Right forelimb (tissue), 1 donor: ENCODE measurements at regions not wholly inside any gene's neighbourhood (a gene's known extent, or its start where the extent isn't known, plus 50 kb on each side); places are given as distances from the start of the nearest gene placed in this dataset.

Source experiments
- DNase-seq: peaks from one replicate; pipeline ENCODE4 v3.0.0-alpha.2; 2018

DNA sequence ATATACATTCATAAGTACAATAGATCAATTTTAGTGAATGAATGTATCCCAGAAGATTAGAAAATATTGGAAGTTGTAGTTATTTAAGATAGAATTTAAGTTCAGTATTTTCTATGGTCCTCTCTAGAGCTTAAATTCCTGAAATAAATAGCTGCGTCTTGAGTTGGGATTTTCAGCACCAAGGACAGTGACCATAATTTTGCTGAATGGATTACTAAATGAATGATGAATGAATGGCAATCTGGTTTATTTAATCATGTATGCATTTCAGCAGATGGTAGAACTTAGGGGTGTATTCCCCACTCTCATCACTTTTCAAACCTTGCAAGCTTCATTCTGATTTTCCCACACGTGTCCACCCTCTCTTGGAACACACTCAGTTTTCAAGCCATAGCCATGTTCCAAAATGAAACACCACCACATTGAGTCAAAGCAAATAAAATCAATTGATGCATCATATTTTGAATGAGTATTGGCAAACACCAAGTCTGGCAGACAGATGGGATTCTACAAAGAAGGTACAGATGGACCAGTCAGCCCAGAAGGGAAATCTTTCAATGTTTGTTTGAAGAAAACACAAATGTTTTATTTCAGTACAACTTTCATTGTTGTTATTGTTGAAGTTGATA lies 362.2 kb upstream of the NXPH2 start:
- DNase-seq, result no peak

- DNase-seq, result no peak
These were observed 344.1 kb upstream of the NXPH2 start for GRCh38 chr2:139124271-139124670.

GRCh38 chr2:139123795-139124194 lies 343.6 kb upstream of the NXPH2 start:
- DNase-seq, result no peak

- DNase-seq, result no peak
These were observed 342.5 kb upstream of the NXPH2 start for GRCh38 chr2:139122711-139123158.

GRCh38 chr2:139099721-139100120 lies 319.5 kb upstream of the NXPH2 start:
- no peak for DNase-seq

GRCh38 chr2:139098961-139099360 lies 318.8 kb upstream of the NXPH2 start:
- no peak for DNase-seq

- no peak for DNase-seq
These were observed 302.9 kb upstream of the NXPH2 start for GRCh38 chr2:139083121-139083520.

DNA sequence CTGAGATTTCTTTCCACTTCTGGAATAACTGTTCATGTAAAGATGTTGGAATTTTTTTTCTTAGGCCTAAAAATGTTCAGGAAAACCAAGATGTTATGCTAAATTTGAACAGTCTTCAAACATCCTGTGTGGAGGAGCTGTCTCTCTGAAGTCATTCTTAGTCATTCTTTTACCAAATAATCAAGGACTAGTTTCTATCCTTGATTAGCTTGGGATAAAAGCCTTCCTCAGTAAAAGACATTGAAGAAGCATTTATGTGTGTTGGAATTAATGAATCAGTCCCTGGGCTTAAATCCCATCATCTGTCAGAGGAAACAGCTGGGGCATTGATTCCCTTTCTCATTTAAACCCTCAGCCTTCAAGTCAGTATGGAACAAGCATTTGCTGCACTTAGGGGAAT lies 300.1 kb upstream of the NXPH2 start:
- no peak for DNase-seq

DNA sequence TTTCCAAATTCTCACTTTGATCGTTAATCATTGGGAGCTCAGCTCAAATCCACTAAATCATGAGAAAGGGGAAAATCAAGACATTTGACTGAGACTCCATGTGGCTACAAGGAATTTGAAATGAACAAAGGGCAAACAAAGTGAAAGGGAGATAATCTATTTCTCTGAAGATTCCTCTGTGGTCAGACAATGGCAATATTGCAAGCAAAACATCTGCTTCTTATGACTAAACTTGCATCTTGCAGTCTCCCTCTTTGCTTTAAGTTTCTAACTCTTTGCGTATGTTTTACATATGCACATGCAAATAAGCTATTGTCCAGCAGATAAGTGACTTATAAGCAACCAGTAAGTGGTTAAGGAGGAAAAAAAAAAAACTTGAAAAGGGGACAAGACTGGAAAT lies 299.1 kb upstream of the NXPH2 start:
- no peak for DNase-seq

GRCh38 chr2:139078376-139078775 lies 298.2 kb upstream of the NXPH2 start:
- DNase-seq, result no peak

- no peak for DNase-seq
These were observed 297.0 kb upstream of the NXPH2 start for GRCh38 chr2:139077099-139077737.

DNA sequence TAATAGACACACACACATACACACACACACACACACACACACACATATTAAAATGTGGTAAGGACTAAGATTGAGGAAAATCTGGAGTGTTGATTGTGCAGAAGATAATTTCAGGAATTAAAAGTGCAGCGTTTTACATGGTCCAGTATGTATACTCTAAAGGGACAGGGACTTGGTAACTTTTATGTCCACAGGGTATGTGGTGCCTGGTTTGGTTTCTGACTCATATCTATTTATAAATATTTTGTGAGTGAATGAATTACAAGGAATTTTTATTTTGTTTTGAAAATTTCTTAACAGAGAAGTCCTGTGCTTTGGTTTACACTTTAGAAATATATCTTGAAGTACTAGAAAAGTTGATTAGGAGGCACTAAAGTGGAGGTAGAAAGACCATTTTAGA lies 287.7 kb upstream of the NXPH2 start:
- no peak for DNase-seq

DNA sequence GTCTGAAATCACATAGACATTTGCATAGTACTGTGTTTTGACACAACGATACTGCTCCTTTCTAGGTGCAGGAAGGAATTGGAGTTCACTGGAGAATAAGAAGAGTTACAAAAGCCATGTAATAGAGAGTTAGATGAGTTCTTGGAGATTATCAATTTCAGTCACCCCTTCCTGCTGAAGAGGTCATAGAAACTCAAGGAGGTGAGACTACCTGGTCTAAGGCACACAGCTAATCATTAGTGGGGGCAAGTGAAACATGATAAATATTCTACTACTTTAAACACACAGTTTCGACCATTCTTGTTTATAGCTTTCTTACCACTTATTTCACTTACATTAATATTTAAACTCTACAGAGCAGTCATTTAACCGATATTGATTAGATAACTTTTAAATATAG lies 286.9 kb upstream of the NXPH2 start:
- no peak for DNase-seq

DNA sequence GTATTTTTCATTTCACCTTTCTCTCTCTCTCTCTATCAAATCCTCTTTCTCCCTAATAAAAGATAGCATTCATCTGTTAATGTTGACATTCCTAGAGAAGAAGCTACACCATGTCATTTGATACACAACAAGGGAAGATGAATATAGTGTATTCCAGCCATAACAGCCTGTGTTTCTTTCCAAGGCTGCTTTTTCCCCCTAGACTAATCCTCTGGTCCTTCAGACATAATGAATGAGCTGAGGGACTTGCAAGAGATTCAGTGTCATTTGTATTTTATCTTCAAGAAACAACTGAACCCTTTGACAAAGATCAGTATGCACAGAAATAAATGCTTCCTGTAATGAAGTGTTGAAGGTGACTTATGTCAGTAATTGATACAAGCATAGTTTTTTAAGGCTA lies 284.0 kb upstream of the NXPH2 start:
- DNase-seq, result no peak

DNA sequence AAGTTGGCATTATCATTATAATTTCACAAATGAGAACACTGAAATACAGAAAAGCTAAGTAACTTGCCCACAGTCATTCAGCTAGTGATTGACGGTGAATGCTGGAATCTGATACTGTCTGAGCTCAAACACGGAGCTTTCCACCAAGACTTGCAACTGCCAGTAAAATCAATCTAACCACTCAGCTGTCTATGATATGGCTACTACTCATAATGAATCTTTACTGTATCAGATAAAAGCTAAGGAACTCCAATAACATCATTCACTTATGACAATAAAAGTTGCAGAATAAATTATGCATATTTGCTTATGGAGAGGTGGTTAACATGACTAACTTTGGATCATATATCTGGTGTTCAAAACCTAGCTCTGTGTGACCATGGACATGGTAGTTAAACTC lies 279.4 kb upstream of the NXPH2 start:
- no peak for DNase-seq

- DNase-seq, result no peak
These were observed 275.0 kb upstream of the NXPH2 start for GRCh38 chr2:139055202-139055601.

DNA sequence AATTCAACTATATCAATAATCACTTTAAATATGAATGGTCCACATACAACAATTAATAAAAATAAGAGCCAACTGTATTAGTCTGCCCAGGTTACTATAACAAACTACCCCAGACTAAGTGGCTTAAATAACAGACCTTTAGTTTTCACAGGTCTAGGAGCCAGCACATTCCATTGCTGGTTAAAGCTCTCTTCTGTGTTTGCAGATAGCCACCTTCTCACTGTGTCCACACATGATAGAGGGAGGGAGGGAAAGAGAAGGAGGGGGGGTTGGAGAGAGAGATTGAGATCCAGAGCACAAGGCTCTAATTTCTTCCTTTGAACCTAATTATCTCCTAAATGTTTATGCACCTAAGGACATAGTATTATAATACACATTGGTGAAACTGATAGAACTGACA lies 267.8 kb upstream of the NXPH2 start:
- no peak for DNase-seq

GRCh38 chr2:139045524-139045923 lies 265.3 kb upstream of the NXPH2 start:
- DNase-seq, result no peak

DNA sequence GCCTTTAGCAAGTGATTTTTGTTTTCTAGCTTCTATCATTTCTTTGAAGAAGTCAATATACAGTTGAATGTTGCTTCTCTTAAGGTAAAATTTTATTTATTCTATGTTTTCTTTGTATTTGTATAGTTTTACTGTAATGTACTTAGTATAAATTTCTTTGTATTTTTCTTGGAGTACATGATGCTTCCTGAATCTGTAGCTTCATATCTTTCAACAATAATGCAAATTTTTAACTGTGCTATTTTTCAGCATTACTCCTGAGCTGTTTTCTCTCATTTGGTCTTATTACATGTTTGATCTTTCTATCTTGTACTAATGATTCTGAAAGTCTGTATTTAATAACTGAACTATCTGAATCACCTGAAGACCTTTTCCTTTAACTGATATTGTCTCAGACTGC lies 253.9 kb upstream of the NXPH2 start:
- no peak for DNase-seq

GRCh38 chr2:139033300-139033699 lies 253.1 kb upstream of the NXPH2 start:
- no peak for DNase-seq

GRCh38 chr2:139031722-139032121 lies 251.5 kb upstream of the NXPH2 start:
- no peak for DNase-seq

DNA sequence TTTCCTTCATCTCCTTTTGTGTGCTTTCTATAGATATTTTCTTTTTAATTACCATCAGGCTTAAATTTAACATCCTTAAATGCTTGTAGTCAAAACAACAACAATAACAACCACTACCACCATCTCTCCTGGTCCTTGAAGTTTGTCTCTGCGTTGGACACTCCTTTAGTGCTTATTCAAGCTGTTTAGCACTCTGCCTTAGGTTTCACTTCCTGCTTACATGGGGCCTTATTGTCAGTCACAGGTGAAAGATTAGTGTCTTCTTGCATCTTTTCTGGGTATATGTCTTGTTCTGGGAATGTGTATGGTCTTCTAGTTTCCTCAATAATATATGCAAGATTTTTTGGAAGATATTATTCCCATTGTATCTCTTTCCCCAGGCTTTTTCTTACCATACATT lies 240.1 kb upstream of the NXPH2 start:
- DNase-seq, result no peak

- DNase-seq, result no peak
These were observed 238.1 kb upstream of the NXPH2 start for GRCh38 chr2:139018252-139018651.

DNA sequence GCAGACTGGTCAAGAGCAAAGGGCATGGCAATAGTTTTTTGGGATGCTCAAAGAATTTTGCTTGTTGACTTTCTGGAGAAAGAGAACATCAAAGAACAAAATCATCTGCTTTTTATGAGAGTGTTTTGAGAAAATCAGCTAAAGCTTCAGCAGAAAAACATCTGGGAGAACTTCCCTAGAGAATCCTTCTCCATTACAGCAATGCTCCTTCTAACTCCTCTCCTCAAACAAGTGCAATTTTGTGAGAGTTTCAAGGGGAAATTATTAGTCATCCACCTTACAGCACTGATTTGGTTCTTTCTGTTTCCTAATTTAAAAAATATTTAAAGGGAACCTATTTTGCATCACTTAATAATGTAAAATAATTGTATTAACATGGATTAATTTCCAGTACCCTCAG lies 226.9 kb upstream of the NXPH2 start:
- DNase-seq, result no peak

DNA sequence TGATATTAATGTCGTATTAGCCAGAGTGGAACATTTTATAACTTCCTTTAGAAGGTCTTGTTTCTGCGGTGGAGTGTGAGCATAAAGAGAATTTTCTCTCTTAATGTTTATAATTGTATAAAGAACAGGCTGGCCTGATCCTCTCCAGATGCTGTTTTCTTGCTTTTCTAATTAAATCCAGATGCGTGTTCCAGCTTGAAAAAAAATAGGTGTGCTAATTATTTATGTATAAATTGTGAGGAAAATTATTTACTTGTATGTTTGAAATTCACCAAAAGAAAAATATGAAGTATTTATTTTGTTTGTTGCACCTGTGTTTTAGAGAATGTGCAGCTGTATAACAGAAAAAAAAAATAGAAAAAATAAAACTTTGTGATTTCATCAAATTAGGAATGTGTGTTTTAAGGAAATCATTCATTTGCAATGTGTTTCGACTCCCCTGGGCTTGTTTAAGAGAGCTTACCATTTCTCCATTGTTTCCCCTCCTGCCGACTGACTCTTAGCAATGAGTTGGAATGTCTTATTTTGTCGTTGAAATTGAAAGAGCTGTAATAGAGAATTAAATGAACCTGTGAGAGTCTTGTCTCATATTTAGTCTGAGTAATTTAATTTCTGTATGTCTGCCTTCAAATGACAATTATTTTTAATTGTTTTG lies 220.1 kb upstream of the NXPH2 start:
- no peak for DNase-seq
